Muscle layer of duodenum (tissue), 2 donors: ENCODE measurements at regions not wholly inside any gene's neighbourhood (a gene's known extent, or its start where the extent isn't known, plus 50 kb on each side); places are given as distances from the start of the nearest gene placed in this dataset.

Experiments used
- H3K27ac ChIP-seq: one replicate; pipeline ENCODE4 v1.7.0; 2013; ENCODE audit warnings: mild to moderate bottlenecking, low read length
- H3K27me3 ChIP-seq: one replicate; pipeline ENCODE4 v1.7.0; 2013; ENCODE audit warnings: low read depth, mild to moderate bottlenecking, control low read depth, low read length
- H3K36me3 ChIP-seq, 2 donors: one replicate each; pipeline ENCODE4 v1.7.0; 2013; ENCODE audit warnings: low read length in 2 of 2, control low read depth in 1 of 2, mild to moderate bottlenecking in 1 of 2; ENCODE audit not compliant: insufficient read depth in 2 of 2, control insufficient read depth in 1 of 2
- H3K4me1 ChIP-seq, 2 donors: one replicate each; pipeline ENCODE4 v1.7.0; 2013; ENCODE audit warnings: low read length in 2 of 2, mild to moderate bottlenecking in 2 of 2, control low read depth in 1 of 2, moderate library complexity in 1 of 2; ENCODE audit not compliant: insufficient read depth in 2 of 2, control insufficient read depth in 1 of 2
- H3K4me3 ChIP-seq, 2 donors: one replicate each; pipeline ENCODE4 v1.7.0; 2013; ENCODE audit warnings: low read length in 2 of 2, low read depth in 1 of 2, mild to moderate bottlenecking in 1 of 2
- H3K9me3 ChIP-seq, 2 donors: one replicate each; pipeline ENCODE4 v1.7.0; 2013; ENCODE audit warnings: low read length in 2 of 2, control low read depth in 1 of 2, mild to moderate bottlenecking in 1 of 2; ENCODE audit not compliant: control insufficient read depth in 1 of 2
- donor health status: healthy.

DNA sequence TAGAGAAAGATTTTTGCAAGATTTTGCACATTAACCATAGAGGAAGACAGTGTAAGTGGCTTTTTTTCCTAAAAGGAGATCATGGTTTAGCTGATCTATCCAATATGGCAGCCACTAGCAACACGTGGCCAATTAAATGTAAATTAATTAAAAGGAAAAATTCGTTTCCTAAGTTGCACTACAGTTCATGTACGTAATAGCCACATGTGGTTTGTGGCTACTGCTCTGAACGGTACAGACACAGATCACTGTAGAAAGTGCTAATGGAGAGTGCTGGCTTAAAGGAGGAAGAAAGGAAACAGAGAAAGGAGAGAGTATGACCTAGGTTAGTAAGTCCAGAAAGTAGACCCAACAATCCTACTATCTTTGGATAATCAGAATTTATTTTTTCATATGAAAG is 170.8 kb downstream of the SIPA1L2 start:
- no peaks in the 10 kb centered on the region for H3K9me3 ChIP-seq
- H3K27ac ChIP-seq = no peak overlapping the region
- no peaks in the 10 kb centered on the region for H3K27me3 ChIP-seq
- H3K4me1 ChIP-seq = no peaks in the 10 kb centered on the region
- H3K4me3 ChIP-seq = no peak overlapping the region
- H3K36me3 ChIP-seq = peaks cover 0 to 7% of the 10 kb centered on the region in 2 donors

DNA sequence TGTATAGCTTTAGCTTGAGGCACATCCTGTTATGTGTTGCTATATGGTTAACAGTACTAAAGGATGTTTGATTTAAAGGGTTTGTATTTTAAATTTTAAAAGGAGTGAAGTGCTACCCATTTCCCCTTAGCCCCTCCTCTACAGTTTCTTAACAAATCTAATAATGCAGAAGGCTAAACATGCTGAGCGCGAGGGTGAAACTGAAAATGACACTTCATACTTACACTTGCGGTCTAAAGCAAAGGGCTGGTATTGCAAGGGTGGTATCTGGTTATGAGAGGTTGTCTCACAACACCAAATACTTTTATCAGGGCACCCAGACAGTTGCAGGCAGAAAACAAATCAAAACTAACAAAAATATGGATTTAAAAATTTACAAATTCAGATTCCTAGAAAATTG is 172.3 kb downstream of the SIPA1L2 start:
- peaks cover 0 to 7% of the 10 kb centered on the region in 2 donors for H3K36me3 ChIP-seq
- H3K4me1 ChIP-seq = no peaks in the 10 kb centered on the region
- H3K9me3 ChIP-seq = no peaks in the 10 kb centered on the region
- H3K27ac ChIP-seq = no peak overlapping the region
- H3K4me3 ChIP-seq = no peak overlapping the region
- H3K27me3 ChIP-seq = no peaks in the 10 kb centered on the region

DNA sequence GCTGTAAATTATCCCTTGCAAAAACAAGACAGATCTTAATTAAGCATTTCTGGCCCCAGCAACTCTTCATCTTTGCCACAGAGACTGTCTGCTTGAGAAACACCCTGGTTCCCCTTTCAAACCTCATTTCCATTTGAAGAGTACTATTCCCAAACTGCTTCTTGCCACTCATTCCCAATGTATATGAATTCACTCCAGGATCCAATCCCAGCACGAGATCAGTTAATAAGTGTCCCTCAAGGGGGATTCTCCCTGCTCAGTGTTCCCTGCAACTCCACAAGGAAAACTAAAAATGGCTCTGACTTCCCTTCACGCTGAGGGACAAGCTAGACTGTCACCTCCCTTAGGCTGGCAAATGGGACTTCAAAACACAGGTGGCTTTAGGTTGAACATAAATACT is 173.2 kb downstream of the SIPA1L2 start:
- Histone ChIP-seq H3K36me3 (peaks cover 0 to 7% of the 10 kb centered on the region in 2 donors), H3K4me1 (no peaks in the 10 kb centered on the region), H3K9me3 (no peaks in the 10 kb centered on the region), H3K4me3 (no peak overlapping the region), H3K27me3 (no peaks in the 10 kb centered on the region), H3K27ac (no peak overlapping the region)

DNA sequence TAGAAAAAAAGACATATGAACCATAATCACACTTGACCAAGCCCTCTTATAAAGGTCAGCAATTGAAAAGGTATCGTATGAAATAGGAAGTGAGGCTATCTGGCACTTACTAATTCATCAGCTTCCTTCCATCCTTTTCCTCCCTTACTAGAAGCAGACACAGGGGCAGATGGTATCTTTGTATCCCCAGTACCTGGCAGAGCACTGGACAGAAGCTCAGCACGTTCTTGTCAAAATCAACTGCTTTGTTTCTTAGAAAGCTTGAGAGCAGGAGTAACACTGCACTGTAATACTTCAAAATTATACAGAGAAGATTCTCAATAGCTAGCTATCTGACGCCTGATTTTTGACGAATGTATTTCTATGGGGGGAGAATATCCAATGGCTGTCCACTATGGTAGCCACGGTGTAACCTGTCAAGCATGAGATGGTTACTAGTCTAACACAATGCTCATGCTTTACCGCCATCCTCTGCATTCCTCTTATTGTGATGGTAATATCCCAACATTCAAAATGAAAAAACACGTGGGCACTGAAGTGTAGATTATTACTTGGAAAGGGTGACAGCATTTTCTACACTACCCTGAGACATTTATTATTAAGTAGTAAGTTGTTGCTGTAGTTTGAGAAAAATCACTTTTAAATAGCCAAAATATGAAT is 175.6 kb downstream of the SIPA1L2 start:
- no peak overlapping the region for H3K27ac ChIP-seq
- H3K36me3 ChIP-seq = no peaks in the 10 kb centered on the region
- no peaks in the 10 kb centered on the region for H3K27me3 ChIP-seq
- no peaks in the 10 kb centered on the region for H3K9me3 ChIP-seq
- no peak overlapping the region for H3K4me3 ChIP-seq
- no peaks in the 10 kb centered on the region for H3K4me1 ChIP-seq

GRCh38 chr1:232452736-232453440 is 177.0 kb downstream of the SIPA1L2 start:
- no peaks in the 10 kb centered on the region for H3K36me3 ChIP-seq
- no peak overlapping the region for H3K4me3 ChIP-seq
- no peaks in the 10 kb centered on the region for H3K4me1 ChIP-seq
- H3K9me3 ChIP-seq = no peaks in the 10 kb centered on the region
- no peak overlapping the region for H3K27ac ChIP-seq
- H3K27me3 ChIP-seq = no peaks in the 10 kb centered on the region

- H3K4me1 ChIP-seq = no peaks in the 10 kb centered on the region
- no peaks in the 10 kb centered on the region for H3K36me3 ChIP-seq
- H3K27ac ChIP-seq = no peak overlapping the region
- H3K4me3 ChIP-seq = no peak overlapping the region
- H3K27me3 ChIP-seq = no peaks in the 10 kb centered on the region
- H3K9me3 ChIP-seq = no peaks in the 10 kb centered on the region
Measured at GRCh38 chr1:232452117-232452516, 177.8 kb downstream of the SIPA1L2 start.

GRCh38 chr1:232451506-232451905 is 178.4 kb downstream of the SIPA1L2 start:
- no peaks in the 10 kb centered on the region for H3K4me1 ChIP-seq
- H3K36me3 ChIP-seq = no peaks in the 10 kb centered on the region
- no peak overlapping the region for H3K4me3 ChIP-seq
- no peaks in the 10 kb centered on the region for H3K9me3 ChIP-seq
- no peak overlapping the region for H3K27ac ChIP-seq
- no peaks in the 10 kb centered on the region for H3K27me3 ChIP-seq

DNA sequence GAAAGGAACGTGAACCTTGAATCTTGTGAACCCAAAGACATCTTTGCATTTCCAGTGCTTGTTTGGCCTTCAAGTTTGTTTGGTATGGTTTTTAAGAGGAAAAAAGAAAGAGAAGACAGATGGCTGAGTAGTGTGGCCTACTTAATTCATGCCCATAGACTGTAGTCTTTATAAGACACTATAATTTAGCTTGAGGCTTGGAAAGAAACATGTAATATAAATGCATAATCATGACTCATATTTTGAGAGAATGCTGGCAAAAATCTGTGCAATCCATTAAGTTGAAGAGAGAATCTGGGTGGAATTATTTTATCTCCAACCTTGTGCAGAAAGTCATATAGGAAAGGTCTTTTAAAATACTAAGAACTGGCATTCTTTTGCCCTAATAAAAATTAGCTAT is 179.3 kb downstream of the SIPA1L2 start:
- H3K27ac ChIP-seq = no peak overlapping the region
- H3K36me3 ChIP-seq = peaks cover 0 to under 1% of the 10 kb centered on the region in 2 donors

DNA sequence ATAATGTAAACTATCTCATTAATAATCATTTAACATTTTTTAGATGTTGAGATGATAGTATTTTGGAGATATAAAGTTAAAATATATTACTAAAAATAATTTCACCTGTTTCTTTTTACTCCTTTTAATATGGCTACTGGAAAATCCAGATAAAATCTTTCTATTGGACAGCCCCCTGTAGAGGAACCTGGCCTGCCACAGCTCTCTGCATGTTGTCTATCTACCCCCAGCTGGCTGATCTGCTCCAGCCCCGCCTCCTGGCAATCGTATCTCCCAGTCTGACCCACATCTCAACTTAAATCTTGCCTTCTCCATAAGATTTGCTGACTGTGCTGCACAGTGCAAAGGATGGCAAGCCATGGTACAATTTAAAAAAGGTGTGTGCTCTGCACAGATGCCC is 182.8 kb downstream of the SIPA1L2 start:
- Histone ChIP-seq H3K4me3 (no peak overlapping the region), H3K9me3 (no peaks in the 10 kb centered on the region), H3K4me1 (no peaks in the 10 kb centered on the region), H3K36me3 (peaks cover 7 to 15% of the 10 kb centered on the region in 2 donors), H3K27me3 (no peaks in the 10 kb centered on the region), H3K27ac (no peak overlapping the region)

More for the DNA sequence above, 179.3 kb downstream of the SIPA1L2 start:
- H3K9me3 ChIP-seq = no peaks in the 10 kb centered on the region
- no peaks in the 10 kb centered on the region for H3K27me3 ChIP-seq
- H3K4me1 ChIP-seq = no peaks in the 10 kb centered on the region
- H3K4me3 ChIP-seq = no peak overlapping the region

DNA sequence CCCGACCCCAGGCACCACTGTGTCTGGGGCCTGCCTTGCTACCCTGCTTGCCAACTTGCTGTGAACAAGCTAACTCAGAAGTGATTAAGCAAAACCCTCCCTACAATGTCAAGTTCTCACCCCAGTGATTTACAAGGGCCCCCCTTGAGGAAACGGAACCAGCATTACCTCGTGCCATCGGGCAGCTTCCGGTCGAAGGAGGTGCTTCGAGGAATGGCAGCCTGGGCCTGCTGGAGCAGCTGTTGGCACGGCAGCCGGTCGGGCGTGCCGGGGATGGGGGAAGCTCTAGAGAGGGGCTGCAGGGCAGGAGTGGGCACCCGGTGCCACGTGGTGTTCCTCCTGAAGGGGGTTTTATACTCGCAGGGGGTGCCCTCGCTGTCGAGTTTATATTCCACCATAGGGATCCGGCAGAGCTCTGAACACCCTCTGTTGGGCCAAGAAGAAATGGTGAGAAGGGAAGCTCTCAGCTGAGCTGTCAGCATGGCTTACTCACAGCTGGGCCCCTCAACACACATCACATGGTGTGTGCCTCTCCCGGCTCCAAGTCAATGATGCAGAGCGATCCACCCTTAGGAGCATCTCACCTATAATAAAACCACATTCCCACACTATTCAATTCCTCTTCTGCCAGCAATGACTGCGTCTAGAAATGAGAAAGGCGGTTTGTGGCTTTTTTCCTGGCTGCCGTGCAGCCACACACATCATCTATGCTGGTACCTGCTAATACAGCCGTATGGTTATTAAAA is 184.4 kb downstream of the SIPA1L2 start:
- Histone ChIP-seq H3K36me3 (peaks cover 20 to 27% of the 10 kb centered on the region in 2 donors), H3K27me3 (no peaks in the 10 kb centered on the region), H3K9me3 (no peaks in the 10 kb centered on the region), H3K27ac (no peak overlapping the region), H3K4me1 (no peaks in the 10 kb centered on the region), H3K4me3 (no peak overlapping the region)

GRCh38 chr1:232443372-232443771 is 186.6 kb downstream of the SIPA1L2 start:
- H3K4me3 ChIP-seq = no peak overlapping the region
- no peaks in the 10 kb centered on the region for H3K4me1 ChIP-seq
- H3K9me3 ChIP-seq = no peaks in the 10 kb centered on the region
- H3K27me3 ChIP-seq = no peaks in the 10 kb centered on the region
- peaks cover 39 to 46% of the 10 kb centered on the region in 2 donors for H3K36me3 ChIP-seq
- H3K27ac ChIP-seq = no peak overlapping the region
